CD4-positive, alpha-beta T cell treated with Interleukin-4 for 4 hours (primary cell): ENCODE measurements at regions not wholly inside any gene's neighbourhood (a gene's known extent, or its start where the extent isn't known, plus 50 kb on each side); places are given as distances from the start of the nearest gene placed in this dataset.

Source experiments
- DNase-seq: peaks from one replicate; pipeline ENCODE4 v3.0.0-alpha.2; 2020

DNA sequence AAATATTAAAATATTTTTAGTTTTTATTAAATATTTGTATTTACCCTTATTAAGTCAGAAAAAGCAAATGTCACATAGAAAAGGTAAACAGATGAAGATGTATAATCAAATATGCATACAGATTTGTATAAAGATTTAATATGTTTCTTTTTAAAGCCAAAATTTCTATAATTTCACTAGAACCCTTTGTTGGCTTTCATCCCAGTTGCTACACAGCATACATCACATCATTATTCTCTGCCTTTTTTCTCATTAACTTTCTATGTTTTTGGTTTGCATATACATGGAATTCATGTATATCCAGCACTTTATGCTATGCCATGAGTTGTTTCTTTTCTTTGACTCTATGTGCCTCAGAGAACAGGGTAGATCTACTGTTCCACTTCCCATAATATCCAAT lies 957.9 kb upstream of the ADGRL2 start:
- no peak for DNase-seq

DNA sequence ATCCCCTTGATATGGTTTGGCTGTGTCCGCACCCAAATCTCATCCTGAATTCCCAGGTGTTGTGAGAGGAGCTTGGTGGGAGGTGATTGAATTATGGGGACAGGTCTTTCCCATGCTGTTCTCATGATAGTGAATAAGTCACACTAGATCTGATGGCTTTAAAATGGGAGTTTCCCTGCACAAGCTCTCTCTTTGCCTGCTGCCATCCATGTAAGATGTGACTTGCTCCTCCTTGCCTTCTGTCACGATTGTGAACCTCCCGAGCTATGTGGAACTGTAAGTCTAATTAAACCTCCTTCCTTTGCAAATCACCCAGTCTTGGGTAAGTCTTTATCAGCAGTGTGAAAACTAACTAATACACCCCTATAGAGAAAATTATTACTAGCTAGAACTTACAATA lies 959.5 kb upstream of the ADGRL2 start:
- no peak for DNase-seq

DNA sequence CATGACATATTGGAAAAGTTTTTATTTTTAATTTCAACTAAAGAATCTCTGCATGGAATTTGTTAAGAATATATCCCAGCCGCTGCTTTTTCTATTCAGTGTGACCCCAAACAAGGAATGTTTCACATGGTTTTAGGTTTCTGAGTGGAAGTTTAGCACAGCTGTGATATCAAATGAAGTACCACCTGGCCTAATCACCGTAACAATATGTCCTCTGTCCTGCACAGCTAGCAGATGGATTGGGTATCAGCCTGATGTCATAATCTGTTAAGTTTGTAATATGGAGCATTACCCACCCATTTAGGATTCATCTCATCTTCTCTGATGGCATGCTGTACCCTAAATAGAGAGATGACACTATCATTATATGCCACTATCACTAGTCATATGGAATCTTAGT lies 963.7 kb upstream of the ADGRL2 start:
- no peak for DNase-seq

DNA sequence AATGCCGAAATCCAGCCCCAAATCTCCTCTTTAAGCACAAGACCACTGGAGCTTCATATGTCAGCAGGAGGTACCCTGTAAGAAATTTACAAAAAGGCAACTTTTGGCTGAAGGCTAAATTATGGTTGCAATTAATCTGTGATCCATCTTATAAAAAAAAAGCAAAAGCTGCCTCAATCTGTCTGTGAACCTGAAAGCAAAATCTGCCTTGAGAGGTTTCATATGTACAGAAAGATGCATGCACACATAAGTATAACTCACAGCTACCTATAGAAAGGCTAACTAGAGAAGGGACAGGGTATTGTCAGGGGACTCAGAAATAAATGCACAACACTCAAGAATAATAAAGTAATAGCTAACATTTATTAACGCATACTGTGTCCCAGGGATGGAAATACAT lies 964.2 kb upstream of the ADGRL2 start:
- DNase-seq, result no peak

DNA sequence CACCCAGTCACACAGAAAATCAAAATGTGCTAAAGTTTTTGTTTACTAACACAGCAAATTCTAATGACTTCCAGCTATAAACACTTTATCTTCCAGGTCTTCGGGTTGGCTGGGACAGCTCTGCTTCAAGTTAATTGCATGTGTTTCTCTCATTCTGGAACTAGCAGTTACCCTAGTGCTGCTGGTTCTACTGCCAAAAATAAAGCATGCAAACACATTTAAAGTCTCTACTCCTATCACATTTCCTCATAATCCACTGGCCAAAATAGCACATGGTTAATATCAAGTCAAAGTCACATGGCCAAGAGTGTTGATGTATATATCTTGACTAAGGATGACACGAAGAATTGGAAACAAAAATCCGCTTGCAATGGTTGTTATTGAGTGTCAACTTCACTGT lies 973.1 kb upstream of the ADGRL2 start:
- DNase-seq, result no peak

DNA sequence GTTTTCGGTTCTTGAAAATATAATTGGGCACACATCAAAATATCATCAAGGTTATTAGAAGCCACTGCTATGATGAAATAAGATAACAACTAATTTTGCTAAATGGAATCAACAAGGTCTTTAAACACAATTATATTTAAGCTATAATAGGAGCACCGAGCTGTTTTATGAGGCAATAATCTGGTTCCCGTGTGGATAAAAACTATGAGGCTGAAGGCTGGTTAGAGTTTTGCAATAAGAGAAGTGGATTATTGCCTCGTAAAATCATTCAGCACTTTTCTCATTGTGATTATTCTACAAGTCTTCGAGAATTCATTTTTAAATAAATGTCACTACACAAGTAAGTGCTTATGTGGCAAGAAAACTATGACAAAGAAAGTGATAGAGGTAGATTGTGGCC lies 975.7 kb upstream of the ADGRL2 start:
- DNase-seq, result no peak

DNA sequence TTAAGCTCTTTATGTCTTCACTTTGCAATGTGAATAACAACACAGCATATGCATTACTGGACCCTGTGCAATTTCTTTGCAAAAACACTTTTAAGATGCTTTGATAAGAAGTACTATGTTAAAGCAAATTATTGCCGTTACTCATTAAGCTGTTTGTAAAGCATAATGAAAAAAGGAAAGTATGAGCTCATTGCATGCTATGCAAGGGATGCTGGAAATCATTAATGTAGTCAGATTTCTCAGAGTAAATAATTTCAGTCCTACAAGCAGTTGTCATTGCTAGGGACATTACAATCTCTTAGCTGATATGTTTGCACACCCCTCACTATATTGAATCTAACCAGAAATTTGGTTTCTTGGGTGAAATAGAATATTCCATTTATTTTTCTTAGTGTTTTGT lies 982.5 kb upstream of the ADGRL2 start:
- DNase-seq, result no peak

DNA sequence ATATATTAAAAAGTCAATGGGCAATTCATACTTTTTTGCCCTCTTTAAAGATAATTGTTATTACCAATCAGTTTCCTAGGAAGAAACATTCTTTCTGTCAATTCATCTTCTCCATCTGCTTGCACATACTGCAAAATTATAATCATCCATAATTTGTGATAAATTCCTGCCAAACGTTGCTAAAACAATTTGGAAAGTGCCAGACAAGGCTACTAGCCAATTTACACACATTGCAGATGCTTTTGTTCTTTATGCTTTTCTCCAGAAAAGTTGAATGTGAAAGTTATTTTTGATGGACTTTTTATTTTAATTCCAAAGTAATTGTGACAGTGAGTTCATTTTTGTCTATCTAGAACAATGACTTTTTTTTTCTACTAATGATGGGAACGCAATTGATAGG lies 992.8 kb upstream of the ADGRL2 start:
- DNase-seq, result no peak

DNA sequence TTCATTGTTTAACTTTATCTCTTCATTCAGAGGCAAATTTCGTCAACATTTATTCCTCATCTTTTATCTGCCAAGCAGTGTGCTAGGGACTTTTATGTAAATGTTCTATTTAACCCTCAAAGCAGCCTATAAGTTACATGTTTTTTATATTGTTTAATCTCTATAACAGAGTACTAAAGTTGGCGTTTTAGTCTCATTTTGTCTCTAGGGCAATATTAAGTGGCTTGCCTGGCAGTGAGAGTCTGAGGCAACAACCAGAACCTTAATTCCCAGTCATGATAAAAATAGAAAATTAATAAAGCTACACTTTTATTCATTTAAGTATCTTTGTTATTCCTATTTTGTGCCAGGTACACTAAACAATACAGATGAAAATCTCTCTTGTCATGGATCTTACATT lies 994.3 kb upstream of the ADGRL2 start:
- no peak for DNase-seq

DNA sequence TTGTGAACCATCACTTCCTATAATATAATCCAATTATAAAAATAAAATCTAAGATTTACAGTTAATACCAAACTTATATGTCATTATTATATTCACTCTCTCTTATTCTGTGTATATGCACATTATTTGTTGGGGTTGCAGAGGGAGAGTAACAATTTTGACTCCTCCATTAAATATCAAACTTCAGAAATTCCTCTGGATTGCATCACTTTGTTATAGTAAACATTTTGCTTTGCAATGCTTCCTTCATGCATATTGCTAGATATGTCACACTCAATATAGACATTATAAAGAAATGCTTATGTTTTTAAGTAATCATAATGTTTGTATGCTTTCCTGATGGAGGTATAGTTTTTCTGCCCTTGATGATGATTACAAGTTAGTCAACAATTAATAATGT lies 999.0 kb upstream of the ADGRL2 start:
- DNase-seq, result no peak

DNA sequence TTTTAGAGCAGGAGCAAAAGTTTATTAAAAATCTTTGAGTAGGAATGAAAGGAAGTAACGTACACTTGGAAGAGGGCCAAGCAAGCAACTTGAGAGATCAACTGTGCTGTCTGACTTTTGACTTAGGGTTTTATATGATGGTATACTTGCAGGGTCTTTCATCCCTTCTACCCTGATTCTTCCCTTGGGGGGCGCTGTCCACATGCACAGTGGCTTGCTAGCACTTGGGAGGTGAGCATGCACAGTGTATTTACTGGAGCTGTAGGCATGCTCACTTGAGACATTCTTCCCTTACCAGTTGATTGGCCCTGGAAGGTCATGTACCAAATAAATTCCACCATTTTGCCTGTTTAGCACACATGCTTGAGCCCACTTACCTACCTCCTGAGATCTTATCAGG lies 1001.3 kb upstream of the ADGRL2 start:
- DNase-seq, result no peak

DNA sequence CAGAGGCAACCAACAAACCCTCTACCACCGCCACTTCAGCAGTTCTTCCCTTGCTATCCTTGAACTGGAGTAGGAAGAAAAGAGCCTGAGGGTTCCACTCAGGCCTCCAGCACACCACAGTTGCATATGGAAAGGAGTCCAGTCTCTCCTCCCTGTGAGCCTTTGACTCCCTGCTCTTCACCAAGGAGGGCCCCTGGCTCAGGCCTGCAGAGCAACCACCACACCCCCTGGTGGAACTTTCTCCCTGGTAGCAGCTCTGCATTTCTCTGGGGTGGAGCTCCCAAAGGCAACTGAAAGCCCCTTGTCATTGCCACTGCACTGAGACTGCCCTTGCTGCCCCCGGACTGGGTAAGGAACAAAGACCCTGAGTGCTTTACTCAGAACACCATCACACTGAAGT lies 1021.5 kb upstream of the ADGRL2 start:
- no peak for DNase-seq

DNA sequence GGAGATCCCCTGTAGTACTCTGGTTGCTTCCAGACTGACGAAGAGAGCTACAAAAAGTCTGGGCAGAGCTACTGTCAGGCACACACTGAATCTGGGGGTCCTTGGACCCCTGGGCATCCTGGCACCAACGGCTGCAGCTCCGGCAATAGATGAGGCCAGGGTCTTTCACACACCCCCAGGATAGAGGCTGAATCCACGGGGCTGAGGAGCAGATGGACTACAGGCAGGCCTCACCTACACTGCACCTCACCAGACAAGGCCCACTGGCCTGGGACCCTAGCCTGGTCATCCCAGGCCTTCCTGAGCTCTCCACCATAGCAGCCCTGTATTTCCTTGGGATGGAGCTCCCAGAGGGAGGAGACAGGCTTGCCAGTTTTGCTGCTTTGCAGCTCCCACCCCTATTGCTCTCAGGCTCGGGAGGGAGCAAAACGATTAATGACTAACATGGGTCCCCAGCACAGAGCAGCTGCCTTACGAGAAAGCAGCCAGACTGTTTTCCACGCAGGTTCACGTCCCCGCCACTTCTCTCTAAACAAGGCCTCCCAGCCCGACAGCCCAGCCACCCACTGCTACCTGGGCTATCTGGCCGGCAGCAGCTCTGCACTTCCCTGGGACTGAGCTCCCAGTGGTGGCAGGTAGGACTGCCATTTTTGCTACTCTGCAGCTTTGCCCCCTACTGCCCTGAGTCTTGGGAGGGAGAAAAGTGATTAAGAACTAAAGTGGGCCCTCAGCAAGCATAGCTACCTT lies 1022.5 kb upstream of the ADGRL2 start:
- no peak for DNase-seq

DNA sequence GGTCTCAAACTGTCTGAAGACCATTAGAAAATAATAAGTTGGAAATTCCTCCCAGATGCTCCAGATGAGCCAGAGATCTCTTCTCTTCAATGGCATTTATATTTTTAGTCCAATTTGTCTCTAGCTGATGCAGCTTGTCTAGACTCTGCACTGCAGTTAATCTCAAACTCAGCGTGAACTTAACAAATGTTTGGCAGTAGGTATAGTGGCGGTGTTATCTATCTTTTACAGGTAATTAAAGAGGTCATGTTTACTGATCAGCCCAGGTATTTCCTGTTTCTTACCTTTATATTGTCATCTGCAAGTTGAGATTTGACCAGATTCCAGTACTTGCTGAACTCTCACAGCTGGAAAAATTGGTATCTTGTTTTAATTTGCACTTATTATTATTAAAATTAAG lies 1024.5 kb upstream of the ADGRL2 start:
- DNase-seq, result no peak

DNA sequence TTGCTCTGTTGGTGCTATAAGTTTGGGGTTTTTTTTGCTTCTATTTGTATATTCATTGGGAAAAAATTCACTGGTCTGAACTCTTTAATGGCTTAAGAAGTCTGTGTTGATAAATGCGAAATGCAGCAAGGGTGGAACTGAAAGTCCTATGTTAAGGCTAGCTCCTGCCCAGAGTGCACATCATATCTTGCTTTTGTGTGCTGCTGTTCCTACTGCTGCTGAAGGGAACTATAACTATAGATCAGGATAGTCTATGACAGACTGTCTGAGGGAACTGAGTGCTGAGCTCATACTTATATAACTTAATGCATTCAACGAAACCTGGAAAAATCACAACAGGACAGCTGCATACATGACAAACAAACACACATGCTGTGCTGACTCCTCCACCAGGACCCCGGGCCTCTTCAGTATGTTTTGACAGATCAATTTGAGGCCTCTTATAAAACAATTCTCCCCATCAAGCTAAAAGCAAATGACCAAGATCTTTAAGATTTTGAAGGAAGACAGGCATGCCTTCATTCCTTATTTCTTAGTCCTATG lies 1031.5 kb upstream of the ADGRL2 start:
- DNase-seq, result no peak

DNA sequence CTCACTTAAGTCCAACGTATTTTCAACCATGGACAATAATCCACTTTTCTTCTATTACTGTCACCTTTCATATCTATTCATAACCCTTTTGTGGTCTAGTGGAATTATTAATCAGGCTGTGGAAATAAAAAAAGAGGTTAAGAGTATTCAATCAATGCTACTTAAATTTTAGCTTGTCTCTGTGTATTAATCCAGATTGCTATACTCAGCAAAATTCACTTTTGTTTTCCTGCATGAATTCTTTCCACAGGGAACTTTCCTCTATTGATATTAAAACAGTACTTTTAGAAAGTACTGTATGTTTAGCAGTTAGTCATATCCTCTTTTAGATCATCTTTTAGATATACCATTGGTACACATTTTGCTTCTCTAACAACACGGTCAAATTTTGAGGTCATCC lies 1033.0 kb upstream of the ADGRL2 start:
- no peak for DNase-seq

DNA sequence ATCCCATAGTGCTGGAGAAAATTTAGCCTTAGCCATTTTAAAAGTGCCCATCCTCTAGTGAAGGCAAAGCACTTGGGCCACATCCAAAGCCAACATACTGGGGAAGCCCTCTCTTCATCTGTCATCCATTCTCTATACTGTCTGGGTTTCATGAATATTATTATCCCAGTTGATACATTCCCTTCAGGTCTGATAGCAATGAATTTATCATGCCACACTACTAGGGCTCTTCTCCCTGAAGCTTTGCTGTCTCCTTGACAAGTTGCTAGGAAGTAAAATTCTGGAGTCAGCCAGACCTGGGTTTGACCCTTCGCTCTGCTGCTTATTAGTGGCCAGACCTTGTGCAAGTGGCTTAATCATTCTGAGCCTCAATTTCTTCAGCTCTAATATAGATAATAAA lies 1041.4 kb upstream of the ADGRL2 start:
- no peak for DNase-seq

DNA sequence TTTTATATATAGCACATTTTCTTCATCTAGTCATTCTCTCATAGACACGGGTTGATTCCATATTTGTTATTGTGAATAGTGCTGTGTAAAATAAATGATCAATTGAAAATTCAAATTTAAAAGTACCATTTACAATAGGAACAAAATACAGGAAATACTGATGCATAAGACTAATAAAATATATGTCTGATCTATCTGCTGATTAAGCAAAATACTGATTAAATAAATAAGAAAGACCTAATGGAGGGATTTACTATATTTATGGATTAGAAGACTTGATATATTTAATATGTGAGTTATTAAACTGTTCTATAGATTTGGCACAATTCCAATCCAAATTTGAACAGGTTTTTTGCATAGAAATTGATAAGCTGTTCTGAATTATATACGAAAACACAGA lies 1044.8 kb upstream of the ADGRL2 start:
- no peak for DNase-seq

DNA sequence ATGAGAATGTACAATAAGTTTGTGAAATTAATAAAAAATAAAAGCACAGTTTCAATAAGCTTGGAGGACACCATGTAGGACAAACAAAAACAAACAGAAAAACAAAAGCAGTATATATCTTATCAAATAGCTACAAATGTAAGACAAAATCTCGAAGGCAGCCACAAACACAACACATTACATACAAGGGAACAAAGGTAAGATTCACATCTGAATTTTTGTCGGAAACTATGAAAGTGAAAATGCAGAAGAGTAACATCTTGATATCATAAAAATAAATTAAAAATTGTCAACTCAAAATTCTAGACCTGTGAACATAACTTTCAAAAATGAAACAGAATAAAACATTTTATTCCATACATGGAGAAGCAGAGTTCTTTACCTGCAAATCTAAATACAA lies 1049.5 kb upstream of the ADGRL2 start:
- DNase-seq, result no peak

DNA sequence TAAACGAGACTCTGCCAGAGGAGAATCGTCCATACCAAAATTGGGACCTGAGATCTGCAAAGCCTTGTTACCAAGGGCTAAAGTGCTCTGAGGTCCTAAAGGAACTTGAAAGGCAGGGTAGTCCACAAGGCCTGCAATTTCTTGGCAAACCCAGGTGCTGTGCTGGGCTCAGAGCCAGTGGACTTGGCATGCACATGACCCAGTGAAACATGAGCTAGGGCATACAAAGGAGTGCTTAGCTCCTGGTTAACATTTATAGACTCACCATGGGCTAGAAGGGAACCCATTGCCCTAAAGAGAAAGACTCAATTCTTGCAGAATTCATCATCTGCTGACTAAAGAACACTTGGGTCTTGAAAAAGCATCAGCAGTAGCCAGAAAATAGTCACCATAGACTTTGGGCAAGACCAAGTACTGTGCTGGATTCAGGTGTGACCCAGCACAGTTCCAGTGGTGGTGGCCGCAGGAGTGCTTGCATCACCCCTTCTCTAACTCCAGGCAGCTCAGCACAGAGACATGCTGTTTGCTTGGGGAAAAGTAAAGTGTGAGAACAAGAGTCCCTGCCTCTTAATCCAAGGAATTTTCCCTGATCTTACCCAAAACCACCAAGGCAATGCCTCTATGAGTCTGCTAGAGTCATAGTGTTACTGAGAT lies 1069.4 kb upstream of the ADGRL2 start:
- no peak for DNase-seq

DNA sequence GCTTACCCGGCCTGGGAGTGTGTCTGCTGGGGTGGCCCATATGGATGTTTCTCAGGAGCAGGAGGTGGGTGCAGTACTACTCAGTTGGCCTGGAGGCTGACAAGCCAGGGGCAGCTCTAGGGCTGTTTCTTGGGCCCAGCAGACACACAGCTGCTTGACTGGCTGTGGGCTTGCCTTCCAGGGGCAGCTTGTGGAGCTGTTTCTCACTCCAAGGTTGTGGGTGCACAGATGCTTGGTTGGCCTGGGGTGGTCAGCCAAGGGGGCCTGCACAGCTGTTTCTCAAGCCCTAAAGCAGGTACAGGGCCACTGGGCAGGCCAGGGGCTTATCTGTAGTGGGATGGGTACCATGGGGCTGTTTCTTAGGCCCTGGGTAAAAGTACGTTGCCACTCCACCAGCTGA lies 1078.1 kb upstream of the ADGRL2 start:
- DNase-seq, result no peak

DNA sequence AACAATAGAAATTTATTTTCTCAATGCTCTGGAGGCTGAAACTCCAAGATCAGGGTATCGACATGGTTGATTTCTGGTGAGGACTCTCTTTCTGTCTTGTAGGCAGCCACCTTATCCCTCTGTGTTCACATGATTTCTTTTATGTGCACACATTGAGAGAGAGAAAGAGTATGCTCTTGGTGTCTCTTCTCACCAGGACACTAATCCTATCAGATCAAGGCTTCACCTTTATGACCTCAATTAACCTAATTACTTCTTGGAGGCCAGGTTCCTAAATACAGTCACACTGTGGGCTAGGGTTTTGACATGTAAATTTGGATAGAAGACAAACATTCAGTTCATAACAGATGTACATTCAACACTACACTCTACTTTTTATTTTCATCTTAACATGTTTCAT lies 1094.2 kb upstream of the ADGRL2 start:
- DNase-seq, result no peak

DNA sequence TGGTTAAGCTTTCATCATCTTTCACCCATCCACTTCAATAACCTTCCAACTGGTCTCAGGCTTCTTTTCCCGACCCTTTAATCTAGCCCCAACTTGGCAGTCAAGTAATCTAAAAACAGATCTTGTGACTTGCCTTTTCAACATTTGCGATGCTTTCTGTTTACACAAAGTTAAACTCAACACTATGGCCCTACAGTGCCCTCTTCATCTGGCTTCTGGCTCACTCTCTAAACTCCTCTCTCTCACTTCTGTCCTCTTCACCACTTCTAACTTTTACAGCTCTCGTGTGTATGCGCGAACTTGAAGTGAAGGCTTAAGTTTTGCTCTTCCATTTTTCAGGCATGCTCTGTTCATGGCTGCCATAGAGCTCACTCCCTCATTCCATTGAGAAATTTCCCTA lies 1122.3 kb upstream of the ADGRL2 start:
- no peak for DNase-seq

DNA sequence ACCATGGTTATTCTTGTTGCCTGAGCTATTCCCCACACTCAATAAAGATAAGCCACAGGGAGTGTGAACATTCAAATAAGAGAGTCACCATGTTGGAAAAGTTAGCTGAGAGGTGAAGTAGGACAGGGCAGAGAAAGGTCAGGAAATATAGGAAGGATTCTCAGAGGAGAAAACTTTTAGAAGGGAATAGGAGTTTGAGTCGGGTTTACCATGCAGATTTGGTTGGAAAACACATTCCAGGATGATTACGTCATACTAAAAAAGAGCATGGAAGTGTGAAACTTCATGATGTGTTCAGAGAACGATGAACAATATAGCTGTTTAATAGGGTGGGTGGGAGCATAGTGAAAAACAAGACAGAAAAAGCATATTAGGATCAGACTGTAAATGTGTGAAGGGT lies 1125.3 kb upstream of the ADGRL2 start:
- DNase-seq, result no peak
